NOMO-1 (cell line): ENCODE measurements at regions not wholly inside any gene's neighbourhood (a gene's known extent, or its start where the extent isn't known, plus 50 kb on each side); places are given as distances from the start of the nearest gene placed in this dataset.
"Not testable (repeated sequence)": the region's sequence is repeated elsewhere in the genome, so short reads cannot be mapped to it uniquely, and the experiment has no call there.

ENCODE experiments used
- DNase-seq, 2 experiments: peaks; one replicate each; lab custom pipeline; 2025; ENCODE audit not compliant: unreplicated experiment in 2 of 2; lab: John Stamatoyannopoulos, UW

- no peak for DNase-seq
Observed at GRCh38 chr12:75766263-75767160, 255.1 kb upstream of the KRR1 start.

GRCh38 chr12:75765170-75766059 is 254.0 kb upstream of the KRR1 start:
- no peak for DNase-seq

- DNase-seq = no peak
Observed at GRCh38 chr12:75764091-75764841, 252.9 kb upstream of the KRR1 start.

- no peak for DNase-seq
Observed at GRCh38 chr12:75760573-75761294, 249.3 kb upstream of the KRR1 start.

- DNase-seq = no peak
Observed at GRCh38 chr12:75759842-75760572, 248.6 kb upstream of the KRR1 start.

- no peak for DNase-seq
Observed at GRCh38 chr12:75759196-75759595, 247.8 kb upstream of the KRR1 start.

- no peak for DNase-seq
Observed at GRCh38 chr12:75756771-75757170, 245.4 kb upstream of the KRR1 start.

GRCh38 chr12:75756111-75756510 is 244.7 kb upstream of the KRR1 start:
- DNase-seq = no peak

- DNase-seq = no peak
Observed at GRCh38 chr12:75754698-75755097, 243.3 kb upstream of the KRR1 start.

- no peak for DNase-seq
Observed at GRCh38 chr12:75754141-75754540, 242.7 kb upstream of the KRR1 start.

- DNase-seq = no peak
Observed at GRCh38 chr12:75751769-75752471, 240.5 kb upstream of the KRR1 start.

- DNase-seq = no peak
Observed at GRCh38 chr12:75750716-75751306, 239.4 kb upstream of the KRR1 start.

GRCh38 chr12:75748990-75749389 is 237.6 kb upstream of the KRR1 start:
- DNase-seq = not testable (repeated sequence)

GRCh38 chr12:75748136-75748535 is 236.7 kb upstream of the KRR1 start:
- DNase-seq = no peak

GRCh38 chr12:75747572-75748021 is 236.2 kb upstream of the KRR1 start:
- DNase-seq = no peak

- DNase-seq = no peak
Observed at GRCh38 chr12:75746621-75747020, 235.2 kb upstream of the KRR1 start.

- no peak for DNase-seq
Observed at GRCh38 chr12:75744607-75745256, 233.3 kb upstream of the KRR1 start.

GRCh38 chr12:75742961-75743360 is 231.6 kb upstream of the KRR1 start:
- DNase-seq = no peak
